Sigmoid colon (tissue), 3 donors: ENCODE measurements at regions not wholly inside any gene's neighbourhood (a gene's known extent, or its start where the extent isn't known, plus 50 kb on each side); places are given as distances from the start of the nearest gene placed in this dataset.

Experiments
- POLR2A ChIP-seq, 2 donors: fragments of 450-650 bp; IDR thresholded peaks; one replicate each; pipeline ENCODE4 v1.6.1; 2016; ENCODE audit warnings: antibody characterized with exemption in 2 of 2, mild to moderate bottlenecking in 2 of 2, moderate library complexity in 2 of 2
- TF ChIP-seq, protein P1 (sequence below), 4 experiments: fragments of 450-650 bp in 3 of 4; fragments of 200-600 bp in 1 of 4; IDR thresholded peaks; one replicate each; pipeline ENCODE4 v1.5.1; 2016 to 2019; ENCODE audit warnings: antibody characterized with exemption in 4 of 4, mild to moderate bottlenecking in 3 of 4, moderate library complexity in 2 of 4

DNA sequence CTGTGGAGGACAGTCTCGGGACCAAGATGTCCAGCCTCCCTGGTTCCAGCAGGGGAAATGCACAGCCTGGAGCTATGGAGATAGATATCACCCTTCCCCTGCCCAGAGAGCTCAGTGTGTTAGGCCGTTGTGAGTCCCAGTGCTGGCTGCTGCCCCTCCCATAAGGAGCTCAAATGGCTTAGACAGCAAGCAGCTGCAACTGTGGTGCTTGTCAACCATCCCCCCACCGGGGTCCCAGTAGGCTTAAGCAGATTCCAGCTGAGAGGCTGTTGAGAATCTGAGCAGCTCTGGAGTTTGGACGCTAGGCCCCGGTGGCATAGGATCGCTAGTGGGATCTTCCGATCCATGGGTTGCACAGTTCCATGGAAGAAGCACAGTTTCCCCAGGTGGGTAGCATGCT, 181.8 kb upstream of the POF1B start:
- TF ChIP-seq, protein P1, sequence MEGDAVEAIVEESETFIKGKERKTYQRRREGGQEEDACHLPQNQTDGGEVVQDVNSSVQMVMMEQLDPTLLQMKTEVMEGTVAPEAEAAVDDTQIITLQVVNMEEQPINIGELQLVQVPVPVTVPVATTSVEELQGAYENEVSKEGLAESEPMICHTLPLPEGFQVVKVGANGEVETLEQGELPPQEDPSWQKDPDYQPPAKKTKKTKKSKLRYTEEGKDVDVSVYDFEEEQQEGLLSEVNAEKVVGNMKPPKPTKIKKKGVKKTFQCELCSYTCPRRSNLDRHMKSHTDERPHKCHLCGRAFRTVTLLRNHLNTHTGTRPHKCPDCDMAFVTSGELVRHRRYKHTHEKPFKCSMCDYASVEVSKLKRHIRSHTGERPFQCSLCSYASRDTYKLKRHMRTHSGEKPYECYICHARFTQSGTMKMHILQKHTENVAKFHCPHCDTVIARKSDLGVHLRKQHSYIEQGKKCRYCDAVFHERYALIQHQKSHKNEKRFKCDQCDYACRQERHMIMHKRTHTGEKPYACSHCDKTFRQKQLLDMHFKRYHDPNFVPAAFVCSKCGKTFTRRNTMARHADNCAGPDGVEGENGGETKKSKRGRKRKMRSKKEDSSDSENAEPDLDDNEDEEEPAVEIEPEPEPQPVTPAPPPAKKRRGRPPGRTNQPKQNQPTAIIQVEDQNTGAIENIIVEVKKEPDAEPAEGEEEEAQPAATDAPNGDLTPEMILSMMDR (IDR thresholded peaks at IDR 0.05) = no peak
- no peak for TF ChIP-seq POLR2A (IDR thresholded peaks at IDR 0.05)
